H9 (cell line): ENCODE measurements at regions not wholly inside any gene's neighbourhood (a gene's known extent, or its start where the extent isn't known, plus 50 kb on each side); places are given as distances from the start of the nearest gene placed in this dataset.

Experiments used
- DNase-seq: peaks from one replicate; pipeline ENCODE4 v3.0.0-alpha.2; 2017
- H2AFZ ChIP-seq: one replicate; pipeline ENCODE4 v1.6.1; 2013; ENCODE audit warnings: mild to moderate bottlenecking, low read length, control low read depth, moderate library complexity
- H2AK5ac ChIP-seq: 2 replicates; pipeline ENCODE4 v1.6.1; 2013; ENCODE audit warnings: low read length, control low read depth, mixed read lengths; ENCODE audit not compliant: insufficient read length
- H2BK120ac ChIP-seq: one replicate; pipeline ENCODE4 v1.6.1; 2013; ENCODE audit warnings: low read depth, mild to moderate bottlenecking, low read length, control low read depth, inconsistent platforms; ENCODE audit not compliant: poor library complexity, severe bottlenecking
- H2BK12ac ChIP-seq: 2 replicates; pipeline ENCODE4 v1.6.1; 2013; ENCODE audit warnings: low read length, control low read depth, mixed read lengths, low read depth; ENCODE audit not compliant: insufficient read length
- H2BK15ac ChIP-seq: 2 replicates; pipeline ENCODE4 v1.6.1; 2013; ENCODE audit warnings: low read depth, low read length, control low read depth
- H2BK20ac ChIP-seq: one replicate; pipeline ENCODE4 v1.6.1; 2013; ENCODE audit warnings: low read depth, mild to moderate bottlenecking, low read length, control low read depth, inconsistent platforms; ENCODE audit not compliant: poor library complexity, severe bottlenecking
- H2BK5ac ChIP-seq: 2 replicates; pipeline ENCODE4 v1.6.1; 2013; ENCODE audit warnings: low read length, control low read depth, mixed read lengths; ENCODE audit not compliant: insufficient read length
- H3K14ac ChIP-seq: 2 replicates; pipeline ENCODE4 v1.6.1; 2013; ENCODE audit warnings: low read length, control low read depth; ENCODE audit not compliant: insufficient read depth
- H3K18ac ChIP-seq: 2 replicates; pipeline ENCODE4 v1.6.1; 2013; ENCODE audit warnings: low read depth, mild to moderate bottlenecking, mixed read lengths, low read length, control low read depth; ENCODE audit not compliant: insufficient read length
- H3K23ac ChIP-seq: 2 replicates; pipeline ENCODE4 v1.6.1; 2013; ENCODE audit warnings: low read length, control low read depth, mixed read lengths, low read depth; ENCODE audit not compliant: insufficient read length
- H3K23me2 ChIP-seq: 2 replicates; pipeline ENCODE4 v1.6.1; 2013; ENCODE audit warnings: low read depth, mild to moderate bottlenecking, mixed read lengths, low read length, control low read depth; ENCODE audit not compliant: insufficient read length, poor library complexity, severe bottlenecking
- H3K27ac ChIP-seq: 2 replicates; pipeline ENCODE4 v1.5.1; 2013; ENCODE audit warnings: low read length, control low read depth, mixed read lengths, low read depth; ENCODE audit not compliant: insufficient read length
- H3K27me3 ChIP-seq: 2 replicates; pipeline ENCODE4 v1.6.1; 2013; ENCODE audit warnings: low read length, control low read depth, inconsistent platforms; ENCODE audit not compliant: insufficient read depth
- H3K4ac ChIP-seq: 2 replicates; pipeline ENCODE4 v1.6.1; 2013; ENCODE audit warnings: low read depth, mild to moderate bottlenecking, control low read depth, inconsistent platforms, low read length, moderate library complexity
- H3K4me1 ChIP-seq: 2 replicates; pipeline ENCODE4 v1.6.1; 2013; ENCODE audit warnings: low read length, control low read depth, inconsistent platforms; ENCODE audit not compliant: insufficient read depth
- H3K4me2 ChIP-seq: 2 replicates; pipeline ENCODE4 v1.6.1; 2013; ENCODE audit warnings: low read length, control low read depth, mixed read lengths; ENCODE audit not compliant: insufficient read length, insufficient read depth
- H3K56ac ChIP-seq: 2 replicates; pipeline ENCODE4 v1.6.1; 2013; ENCODE audit warnings: low read depth, mild to moderate bottlenecking, mixed read lengths, low read length, control low read depth; ENCODE audit not compliant: insufficient read length
- H3K79me1 ChIP-seq: 2 replicates; pipeline ENCODE4 v1.6.1; 2013; ENCODE audit warnings: low read depth, mild to moderate bottlenecking, moderate library complexity, low read length, control low read depth, inconsistent platforms; ENCODE audit not compliant: insufficient read depth, poor library complexity, severe bottlenecking
- H3K79me2 ChIP-seq: 2 replicates; pipeline ENCODE4 v1.6.1; 2013; ENCODE audit warnings: low read length, control low read depth, inconsistent platforms; ENCODE audit not compliant: insufficient read depth
- H3K9ac ChIP-seq: 2 replicates; pipeline ENCODE4 v1.6.1; 2013; ENCODE audit warnings: low read length, control low read depth, mixed read lengths; ENCODE audit not compliant: insufficient read length; ENCODE audit errors: extremely low read depth
- H3K9me3 ChIP-seq: one replicate; pipeline ENCODE4 v1.6.1; 2013; ENCODE audit warnings: low read depth, low read length, inconsistent platforms; ENCODE audit not compliant: control insufficient read depth
- H3T11ph ChIP-seq: one replicate; pipeline ENCODE4 v1.6.1; 2013; ENCODE audit warnings: mild to moderate bottlenecking, low read length, control low read depth, inconsistent platforms
- H4K20me1 ChIP-seq: one replicate; pipeline ENCODE4 v1.6.1; 2013; ENCODE audit not compliant: control insufficient read depth, insufficient read length, insufficient read depth
- H4K5ac ChIP-seq: 2 replicates; pipeline ENCODE4 v1.6.1; 2013; ENCODE audit warnings: low read depth, mild to moderate bottlenecking, mixed read lengths, low read length, control low read depth; ENCODE audit not compliant: insufficient read length
- H4K8ac ChIP-seq: replicated peaks from 2 replicates; pipeline ENCODE4 v1.6.1; 2013; ENCODE audit warnings: low read length, control low read depth, mixed read lengths, low read depth; ENCODE audit not compliant: insufficient read length
- H4K91ac ChIP-seq: 2 replicates; pipeline ENCODE4 v1.6.1; 2013; ENCODE audit warnings: low read depth, mild to moderate bottlenecking, moderate library complexity, mixed read lengths, low read length, control low read depth; ENCODE audit not compliant: insufficient read length
- H3K27ac Mint-ChIP-seq, 3 experiments: 2 replicates in 2 of 3; 3 replicates in 1 of 3; pipeline ENCODE4 v1.8.0; 2020 to 2021; ENCODE audit warnings: mixed read lengths in 3 of 3, mild to moderate bottlenecking in 1 of 3, moderate library complexity in 1 of 3
- H3K27me3 Mint-ChIP-seq: 2 replicates; pipeline ENCODE4 v1.8.0; 2021; ENCODE audit warnings: low read depth, mild to moderate bottlenecking, moderate library complexity, mixed read lengths
- H3K36me3 Mint-ChIP-seq, 3 experiments: 2 replicates in 2 of 3; 3 replicates in 1 of 3; pipeline ENCODE4 v1.8.0; 2020 to 2021; ENCODE audit warnings: low read depth in 3 of 3, mixed read lengths in 3 of 3; ENCODE audit not compliant: insufficient read depth in 1 of 3
- H3K4me1 Mint-ChIP-seq, 2 experiments: 2 replicates each; pipeline ENCODE4 v1.8.0; 2020; ENCODE audit warnings: mixed read lengths in 2 of 2
- H3K4me3 Mint-ChIP-seq, 2 experiments: 2 replicates in 1 of 2; 3 replicates in 1 of 2; pipeline ENCODE4 v1.8.0; 2020 to 2021; ENCODE audit warnings: mild to moderate bottlenecking in 2 of 2, mixed read lengths in 2 of 2, moderate library complexity in 1 of 2
- H3K9me3 Mint-ChIP-seq, 2 experiments: 2 replicates in 1 of 2; 3 replicates in 1 of 2; pipeline ENCODE4 v1.8.0; 2020; ENCODE audit warnings: mild to moderate bottlenecking in 2 of 2, mixed read lengths in 2 of 2, moderate library complexity in 1 of 2
- WGBS: extraction: QIAGEN DNeasy Blood & Tissue Kit; methylation state at CpG from one replicate; pipeline ENCODE4 v1.1.7; 2013; ENCODE audit warnings: missing lambda C conversion rate, low lambda C conversion rate, mixed read lengths; ENCODE audit not compliant: insufficient read length; ENCODE audit errors: extremely low coverage; 5-methylcytosine and 5-hydroxymethylcytosine counted together
- TF ChIP-seq, protein P1 (sequence below): fragments of 200-600 bp; sonication (generic); conservative IDR thresholded peaks from 3 replicates; pipeline ENCODE4 v1.8.0; 2021; ENCODE audit warnings: antibody characterized with exemption, mild to moderate bottlenecking

DNA sequence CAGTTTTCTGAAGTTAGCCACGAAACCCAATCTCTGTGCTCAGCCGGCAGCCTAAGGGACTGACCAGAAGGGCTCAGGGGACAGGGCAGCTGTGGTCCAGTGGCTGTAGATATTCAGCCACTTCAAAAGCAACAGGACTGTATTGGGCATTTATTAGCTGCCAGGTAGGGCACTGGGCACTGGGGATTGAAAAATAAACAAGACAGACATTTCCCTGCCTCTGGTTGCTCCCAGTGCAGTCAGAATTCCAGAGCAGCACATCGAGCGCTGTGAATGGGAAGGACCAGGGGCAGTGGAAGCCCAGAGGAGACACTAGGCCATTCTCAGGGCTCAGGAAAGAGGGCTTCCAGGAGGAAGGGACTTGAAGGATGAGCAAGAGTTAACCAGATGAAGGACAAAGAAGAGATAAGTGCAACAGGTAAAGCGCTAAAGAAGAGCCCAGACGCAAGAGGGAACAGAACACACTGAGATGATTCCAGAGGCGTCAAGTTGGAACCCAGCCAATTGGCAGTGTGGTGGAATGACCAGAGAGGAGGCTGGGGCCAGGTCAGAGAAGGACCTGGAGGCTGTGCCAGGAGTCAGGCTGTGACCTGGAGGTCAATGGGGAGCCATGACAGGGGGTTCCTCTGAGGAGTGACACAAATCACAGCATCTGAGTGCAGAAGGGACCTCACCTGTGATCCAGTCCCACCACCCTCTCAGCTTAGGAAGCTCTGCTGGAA is 122.5 kb upstream of the ZNF618 start:
- Histone ChIP-seq H2BK12ac (no peak overlapping the region), H3K27ac (no peak overlapping the region), H3K56ac (no peak overlapping the region), H4K20me1 (no peaks in the 10 kb centered on the region), H3K14ac (no peak overlapping the region), H3K23ac (no peak overlapping the region), H3K9me3 (no peaks in the 10 kb centered on the region), H2AFZ (no peak overlapping the region), H2AK5ac (no peak overlapping the region), H3K23me2 (no peaks in the 10 kb centered on the region), H4K91ac (no peak overlapping the region), H4K5ac (no peak overlapping the region), H3K79me1 (no peaks in the 10 kb centered on the region), H3K4me2 (no peak overlapping the region), H2BK20ac (no peak overlapping the region), H3K18ac (no peak overlapping the region), H3K27me3 (no peaks in the 10 kb centered on the region), H3K4ac (no peak overlapping the region), H2BK5ac (no peak overlapping the region), H4K8ac (no peak overlapping the region), H2BK15ac (no peak overlapping the region), H3K4me1 (peaks cover 12% of the 10 kb centered on the region), H3T11ph (no peak overlapping the region), H3K79me2 (no peaks in the 10 kb centered on the region), H3K9ac (no peak overlapping the region), H2BK120ac (no peak overlapping the region)
- Mint-ChIP-seq H3K27ac (no peak overlapping the region; a peak in 2 of 7 replicates), H3K36me3 (no peaks in the 10 kb centered on the region), H3K9me3 (peaks cover 0 to 2% of the 10 kb centered on the region in 2 experiments; a peak in 2 of 5 replicates), H3K27me3 (peaks cover 10% of the 10 kb centered on the region), H3K4me1 (peaks cover 15 to 29% of the 10 kb centered on the region in 2 experiments), H3K4me3 (no peak overlapping the region)
- TF ChIP-seq, protein P1, sequence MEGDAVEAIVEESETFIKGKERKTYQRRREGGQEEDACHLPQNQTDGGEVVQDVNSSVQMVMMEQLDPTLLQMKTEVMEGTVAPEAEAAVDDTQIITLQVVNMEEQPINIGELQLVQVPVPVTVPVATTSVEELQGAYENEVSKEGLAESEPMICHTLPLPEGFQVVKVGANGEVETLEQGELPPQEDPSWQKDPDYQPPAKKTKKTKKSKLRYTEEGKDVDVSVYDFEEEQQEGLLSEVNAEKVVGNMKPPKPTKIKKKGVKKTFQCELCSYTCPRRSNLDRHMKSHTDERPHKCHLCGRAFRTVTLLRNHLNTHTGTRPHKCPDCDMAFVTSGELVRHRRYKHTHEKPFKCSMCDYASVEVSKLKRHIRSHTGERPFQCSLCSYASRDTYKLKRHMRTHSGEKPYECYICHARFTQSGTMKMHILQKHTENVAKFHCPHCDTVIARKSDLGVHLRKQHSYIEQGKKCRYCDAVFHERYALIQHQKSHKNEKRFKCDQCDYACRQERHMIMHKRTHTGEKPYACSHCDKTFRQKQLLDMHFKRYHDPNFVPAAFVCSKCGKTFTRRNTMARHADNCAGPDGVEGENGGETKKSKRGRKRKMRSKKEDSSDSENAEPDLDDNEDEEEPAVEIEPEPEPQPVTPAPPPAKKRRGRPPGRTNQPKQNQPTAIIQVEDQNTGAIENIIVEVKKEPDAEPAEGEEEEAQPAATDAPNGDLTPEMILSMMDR, result no peak
- WGBS, result no CpG with 5 or more reads among the region's 7 CpGs
- DNase-seq, result no peak
